ENCODE measurements at regions not wholly inside any gene's neighbourhood (a gene's known extent, or its start where the extent isn't known, plus 50 kb on each side); places are given as distances from the start of the nearest gene placed in this dataset.
"Not testable (repeated sequence)": the region's sequence is repeated elsewhere in the genome, so short reads cannot be mapped to it uniquely, and the experiment has no call there.

GRCh38 chr14:58746261-58746660 lies 108.5 kb downstream of the DACT1 start:
- TF ChIP-seq, protein P1, sequence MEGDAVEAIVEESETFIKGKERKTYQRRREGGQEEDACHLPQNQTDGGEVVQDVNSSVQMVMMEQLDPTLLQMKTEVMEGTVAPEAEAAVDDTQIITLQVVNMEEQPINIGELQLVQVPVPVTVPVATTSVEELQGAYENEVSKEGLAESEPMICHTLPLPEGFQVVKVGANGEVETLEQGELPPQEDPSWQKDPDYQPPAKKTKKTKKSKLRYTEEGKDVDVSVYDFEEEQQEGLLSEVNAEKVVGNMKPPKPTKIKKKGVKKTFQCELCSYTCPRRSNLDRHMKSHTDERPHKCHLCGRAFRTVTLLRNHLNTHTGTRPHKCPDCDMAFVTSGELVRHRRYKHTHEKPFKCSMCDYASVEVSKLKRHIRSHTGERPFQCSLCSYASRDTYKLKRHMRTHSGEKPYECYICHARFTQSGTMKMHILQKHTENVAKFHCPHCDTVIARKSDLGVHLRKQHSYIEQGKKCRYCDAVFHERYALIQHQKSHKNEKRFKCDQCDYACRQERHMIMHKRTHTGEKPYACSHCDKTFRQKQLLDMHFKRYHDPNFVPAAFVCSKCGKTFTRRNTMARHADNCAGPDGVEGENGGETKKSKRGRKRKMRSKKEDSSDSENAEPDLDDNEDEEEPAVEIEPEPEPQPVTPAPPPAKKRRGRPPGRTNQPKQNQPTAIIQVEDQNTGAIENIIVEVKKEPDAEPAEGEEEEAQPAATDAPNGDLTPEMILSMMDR (conservative IDR thresholded peaks at IDR 0.05; ENCODE audit: low read length): no peak
- peak; percentile 70 for DNase-seq (ENCODE audit: low read depth)
- no peak overlapping the region for H3K4me3 ChIP-seq (ENCODE audit: low read length)

DNA sequence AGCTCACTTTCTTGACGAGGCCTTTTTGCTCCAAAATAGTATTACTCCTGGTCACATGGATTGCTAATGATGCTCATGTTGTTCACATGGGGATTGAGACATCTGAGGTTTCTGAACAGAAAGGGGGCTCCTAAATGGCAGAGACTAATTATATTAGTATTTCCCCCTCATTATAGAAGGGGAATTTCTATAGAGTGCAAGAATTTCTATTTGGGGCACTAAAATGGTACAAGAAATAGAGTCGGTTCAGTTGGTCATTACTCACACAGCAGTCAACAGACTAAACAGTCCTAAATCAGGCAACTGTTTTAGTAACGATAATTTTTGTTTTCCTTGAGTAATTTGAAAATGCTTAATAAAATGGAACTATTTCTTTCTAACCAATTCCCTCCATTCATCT lies 108.9 kb downstream of the DACT1 start:
- TF ChIP-seq, protein P1 (conservative IDR thresholded peaks at IDR 0.05; ENCODE audit: low read length): no peak
- H3K4me3 ChIP-seq (ENCODE audit: low read length): no peak overlapping the region

GRCh38 chr14:58747181-58747580 lies 109.4 kb downstream of the DACT1 start:
- peak; percentile 97 for DNase-seq (ENCODE audit: low read depth)
- no peak overlapping the region for H3K4me3 ChIP-seq (ENCODE audit: low read length)
- TF ChIP-seq, protein P1 (conservative IDR thresholded peaks at IDR 0.05; ENCODE audit: low read length): no peak

More for the DNA sequence above, 108.9 kb downstream of the DACT1 start:
- no peak for DNase-seq (ENCODE audit: low read depth)

DNA sequence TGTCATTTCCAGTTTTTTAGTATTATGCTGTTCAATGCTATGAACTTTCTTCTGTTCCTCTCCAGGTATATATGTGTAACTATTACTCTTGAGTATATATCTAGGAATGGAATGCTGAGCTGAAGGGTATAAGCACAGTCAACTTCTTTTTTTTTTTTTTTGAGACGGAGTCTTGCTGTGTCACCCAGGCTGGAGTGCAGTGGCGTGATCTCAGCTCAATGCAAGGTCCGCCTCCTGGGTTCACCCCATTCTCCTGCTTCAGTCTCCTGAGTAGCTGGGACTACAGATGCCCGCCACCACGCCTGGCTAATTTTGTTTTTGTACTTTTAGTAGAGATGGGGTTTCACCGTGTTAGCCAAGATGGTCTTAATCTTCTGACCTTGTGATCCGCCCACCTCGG lies 110.5 kb downstream of the DACT1 start:
- not testable (repeated sequence) for DNase-seq (ENCODE audit: low read depth); H3K4me3 ChIP-seq (ENCODE audit: low read length)

- DNase-seq (ENCODE audit: low read depth): peak; percentile 90
- TF ChIP-seq, protein P1 (conservative IDR thresholded peaks at IDR 0.05; ENCODE audit: low read length): no peak; the same call in 1 of the 2 replicates
- H3K4me3 ChIP-seq (ENCODE audit: low read length): no peak overlapping the region
Measured at GRCh38 chr14:58749066-58749669, 111.4 kb downstream of the DACT1 start.

DNA sequence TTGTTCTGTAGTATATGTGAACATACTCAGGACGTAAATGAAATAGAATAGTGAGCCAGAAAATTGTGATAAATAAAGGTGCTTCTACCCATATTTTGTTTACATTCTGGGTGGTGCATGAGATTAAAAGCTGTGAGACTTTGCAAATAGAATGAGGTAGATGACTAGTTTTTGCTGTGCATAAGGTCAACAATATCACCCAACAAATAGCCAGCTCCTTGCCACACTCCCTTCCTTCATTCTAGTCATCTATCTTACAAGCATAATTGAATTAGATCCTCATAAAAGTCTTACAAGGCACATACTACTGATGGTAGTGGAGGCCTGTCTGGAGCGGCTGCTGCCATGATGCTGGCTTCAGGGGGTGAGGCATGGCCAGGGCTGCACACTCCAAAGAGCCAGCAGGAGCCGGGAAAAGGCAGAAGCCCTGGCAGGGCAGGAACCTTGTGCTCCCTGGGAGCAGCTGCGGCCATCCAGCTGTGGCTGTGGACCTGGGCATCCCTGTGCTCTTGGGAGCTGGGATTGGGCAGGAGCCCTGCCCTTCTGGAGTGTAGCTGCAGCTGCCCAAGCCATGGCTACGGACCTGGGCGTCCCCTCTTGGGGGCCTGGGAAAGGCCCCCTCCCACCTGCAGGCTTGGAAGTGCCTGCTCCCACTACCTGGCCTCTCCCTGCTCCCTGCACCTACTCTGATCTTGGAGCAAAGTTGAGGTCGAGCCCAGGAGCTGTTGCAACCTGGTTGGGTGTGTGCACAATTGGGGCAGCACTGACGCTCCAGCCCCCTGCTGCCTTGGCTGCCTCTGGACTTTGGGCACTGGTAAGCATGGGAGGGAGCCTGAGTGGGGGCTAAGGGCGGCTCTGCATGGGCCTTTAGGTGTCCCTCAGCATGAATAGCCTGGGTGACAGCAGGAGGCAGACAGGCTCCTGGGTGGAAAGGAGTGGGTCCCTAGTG lies 112.8 kb downstream of the DACT1 start:
- DNase-seq (ENCODE audit: low read depth): no peak
- H3K4me3 ChIP-seq (ENCODE audit: low read length): no peak overlapping the region
- TF ChIP-seq, protein P1 (conservative IDR thresholded peaks at IDR 0.05; ENCODE audit: low read length): no peak

GRCh38 chr14:58751788-58752187 lies 114.0 kb downstream of the DACT1 start:
- TF ChIP-seq, protein P1 (conservative IDR thresholded peaks at IDR 0.05; ENCODE audit: low read length): no peak
- no peak overlapping the region for H3K4me3 ChIP-seq (ENCODE audit: low read length)
- DNase-seq (ENCODE audit: low read depth): no peak

Measured in AG10803 (cell line).